Sigmoid colon (tissue), 4 donors: ENCODE measurements at regions not wholly inside any gene's neighbourhood (a gene's known extent, or its start where the extent isn't known, plus 50 kb on each side); places are given as distances from the start of the nearest gene placed in this dataset.

Experiments used
- CTCF ChIP-seq, 4 experiments: fragments of 450-650 bp in 3 of 4; fragments of 200-600 bp in 1 of 4; IDR thresholded peaks; one replicate each; pipeline ENCODE4 v1.5.1; 2016 to 2019; ENCODE audit warnings: antibody characterized with exemption in 4 of 4, mild to moderate bottlenecking in 3 of 4, moderate library complexity in 2 of 4
- EP300 ChIP-seq, 4 donors: sonication (generic); formaldehyde crosslinking; IDR thresholded peaks; one replicate each; pipeline ENCODE4 v1.6.1; 2017; ENCODE audit warnings: antibody characterized with exemption in 4 of 4

- TF ChIP-seq CTCF (IDR thresholded peaks at IDR 0.05) (no peak), EP300 (IDR thresholded peaks at IDR 0.05) (no peak)
Observed at GRCh38 chr1:198042168-198042567, 114.6 kb upstream of the NEK7 start.
